OCI-LY7 (cell line): ENCODE measurements at regions not wholly inside any gene's neighbourhood (a gene's known extent, or its start where the extent isn't known, plus 50 kb on each side); places are given as distances from the start of the nearest gene placed in this dataset.

ENCODE experiments used
- CTCF ChIP-seq: fragments of 200-600 bp; sonication (generic); conservative IDR thresholded peaks from 2 replicates; pipeline ENCODE4 v1.5.1; 2014; ENCODE audit warnings: mild to moderate bottlenecking, antibody characterized with exemption, low read length, moderate library complexity, mixed read lengths
- EZH2phosphoT487 ChIP-seq: fragments of 200-600 bp; sonication (generic); IDR thresholded peaks from 2 replicates; pipeline ENCODE4 v1.6.1; 2018; ENCODE audit warnings: low read depth, borderline replicate concordance, mild to moderate bottlenecking, mixed run types, antibody characterized with exemption, low read length, moderate library complexity, mixed read lengths

- TF ChIP-seq CTCF: no peak
- TF ChIP-seq EZH2phosphoT487: no peak
These were observed 147.0 kb downstream of the TNFSF18 start for GRCh38 chr1:172903581-172904220.
